ENCODE measurements at regions not wholly inside any gene's neighbourhood (a gene's known extent, or its start where the extent isn't known, plus 50 kb on each side); places are given as distances from the start of the nearest gene placed in this dataset.

GRCh38 chr18:28995319-28995718 lies 818.4 kb upstream of the CDH2 start:
- H3K27ac ChIP-seq (ENCODE audit: low read depth, low read length), result no peak overlapping the region
- no peaks in the 10 kb centered on the region for H3K36me3 ChIP-seq (ENCODE audit: control insufficient read depth, low read length)
- H3F3A ChIP-seq (ENCODE audit: control insufficient read depth, insufficient read depth), result no peaks in the 10 kb centered on the region
- H3K4me3 ChIP-seq (ENCODE audit: low read length), result no peak overlapping the region
- no peaks in the 10 kb centered on the region; the same call in 1 of the 2 replicates for H3K9me3 ChIP-seq (ENCODE audit: control insufficient read depth, insufficient read depth, low read length)
- no peaks in the 10 kb centered on the region for H3K79me2 ChIP-seq (ENCODE audit: control insufficient read depth, low read length)
- H3K27me3 ChIP-seq (ENCODE audit: control insufficient read depth, low read length), result no peaks in the 10 kb centered on the region
- no peaks in the 10 kb centered on the region for H4K20me1 ChIP-seq (ENCODE audit: control insufficient read depth, insufficient read depth, low read depth, low read length)
- TF ChIP-seq EZH2phosphoT487 (IDR thresholded peaks at IDR 0.05; ENCODE audit: borderline replicate concordance, low read length) (no peak), CTCF (IDR thresholded peaks at IDR 0.05; ENCODE audit: low read depth, low read length, poor library complexity, severe bottlenecking) (no peak)
- H3K9me2 ChIP-seq (replicated peaks; ENCODE audit: control insufficient read depth, low read length), result no peaks in the 10 kb centered on the region
- no peaks in the 10 kb centered on the region for H3K4me1 ChIP-seq (ENCODE audit: control insufficient read depth, low read length)
- no peak overlapping the region for H3K4me2 ChIP-seq (ENCODE audit: low read length)

DNA sequence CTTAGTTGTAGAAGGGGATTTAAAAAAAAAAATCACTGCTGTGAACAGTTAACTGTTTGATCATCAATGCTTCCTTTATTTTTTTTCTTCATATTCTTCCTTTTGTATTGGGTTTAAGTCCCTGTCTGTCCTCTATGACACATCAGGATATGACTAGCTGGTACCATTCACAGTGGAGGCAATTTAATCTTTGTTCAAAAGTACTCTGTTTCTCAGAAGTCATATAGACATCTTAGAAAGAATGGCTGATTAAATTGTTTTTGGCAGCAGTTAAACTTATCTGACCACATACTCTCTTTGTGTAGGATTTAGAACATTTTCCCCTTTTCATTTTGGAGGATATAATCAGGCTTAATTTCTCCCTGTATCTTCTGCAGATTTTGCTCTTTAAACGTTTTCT lies 807.8 kb upstream of the CDH2 start:
- H3K4me3 ChIP-seq (ENCODE audit: low read length), result no peak overlapping the region
- no peaks in the 10 kb centered on the region for H3K9me3 ChIP-seq (ENCODE audit: control insufficient read depth, insufficient read depth, low read length)
- TF ChIP-seq EZH2phosphoT487 (IDR thresholded peaks at IDR 0.05; ENCODE audit: borderline replicate concordance, low read length), result no peak
- no peak for TF ChIP-seq CTCF (IDR thresholded peaks at IDR 0.05; ENCODE audit: low read depth, low read length, poor library complexity, severe bottlenecking)
- H3K9me2 ChIP-seq (replicated peaks; ENCODE audit: control insufficient read depth, low read length), result no peaks in the 10 kb centered on the region
- no peaks in the 10 kb centered on the region for H3K79me2 ChIP-seq (ENCODE audit: control insufficient read depth, low read length)
- H3K36me3 ChIP-seq (ENCODE audit: control insufficient read depth, low read length), result no peaks in the 10 kb centered on the region
- H3K4me2 ChIP-seq (ENCODE audit: low read length), result no peak overlapping the region
- no peaks in the 10 kb centered on the region for H3K4me1 ChIP-seq (ENCODE audit: control insufficient read depth, low read length)
- H4K20me1 ChIP-seq (ENCODE audit: control insufficient read depth, insufficient read depth, low read depth, low read length), result no peaks in the 10 kb centered on the region
- no peak overlapping the region for H3K27ac ChIP-seq (ENCODE audit: low read depth, low read length)
- H3F3A ChIP-seq (ENCODE audit: control insufficient read depth, insufficient read depth), result no peaks in the 10 kb centered on the region
- no peaks in the 10 kb centered on the region for H3K27me3 ChIP-seq (ENCODE audit: control insufficient read depth, low read length)

- H3K27ac ChIP-seq (ENCODE audit: low read depth, low read length), result no peak overlapping the region
- H3K27me3 ChIP-seq (ENCODE audit: control insufficient read depth, low read length), result no peaks in the 10 kb centered on the region
These were observed 797.6 kb upstream of the CDH2 start for GRCh38 chr18:28974504-28974903.

More at GRCh38 chr18:28974504-28974903, 797.6 kb upstream of the CDH2 start:
- H3K4me1 ChIP-seq (ENCODE audit: control insufficient read depth, low read length), result no peaks in the 10 kb centered on the region
- TF ChIP-seq CTCF (IDR thresholded peaks at IDR 0.05; ENCODE audit: low read depth, low read length, poor library complexity, severe bottlenecking) (no peak), EZH2phosphoT487 (IDR thresholded peaks at IDR 0.05; ENCODE audit: borderline replicate concordance, low read length) (no peak)
- no peak overlapping the region for H3K4me3 ChIP-seq (ENCODE audit: low read length)
- H3K4me2 ChIP-seq (ENCODE audit: low read length), result no peak overlapping the region
- H3K9me3 ChIP-seq (ENCODE audit: control insufficient read depth, insufficient read depth, low read length), result no peaks in the 10 kb centered on the region; the same call in 1 of the 2 replicates
- H4K20me1 ChIP-seq (ENCODE audit: control insufficient read depth, insufficient read depth, low read depth, low read length), result no peaks in the 10 kb centered on the region
- no peaks in the 10 kb centered on the region for H3K36me3 ChIP-seq (ENCODE audit: control insufficient read depth, low read length)
- H3K79me2 ChIP-seq (ENCODE audit: control insufficient read depth, low read length), result no peaks in the 10 kb centered on the region
- no peaks in the 10 kb centered on the region for H3F3A ChIP-seq (ENCODE audit: control insufficient read depth, insufficient read depth)
- H3K9me2 ChIP-seq (replicated peaks; ENCODE audit: control insufficient read depth, low read length), result no peaks in the 10 kb centered on the region

Measured in DOHH2 (cell line).